Caki2 (cell line): ENCODE measurements at regions not wholly inside any gene's neighbourhood (a gene's known extent, or its start where the extent isn't known, plus 50 kb on each side); places are given as distances from the start of the nearest gene placed in this dataset.
"Not testable (repeated sequence)": the region's sequence is repeated elsewhere in the genome, so short reads cannot be mapped to it uniquely, and the experiment has no call there.

Source experiments
- DNase-seq: peaks from one replicate; pipeline ENCODE4 v3.0.0-alpha.2; 2015; ENCODE audit warnings: low read depth
- in situ Hi-C: cut with HindIII; loops from 2 replicates; pipeline ENCODE4 v1.10.0; 2016; ENCODE audit warnings: low sequenced_read_pairs, low pct_unique_long_range_greater_than_20kb, mixed read lengths

DNA sequence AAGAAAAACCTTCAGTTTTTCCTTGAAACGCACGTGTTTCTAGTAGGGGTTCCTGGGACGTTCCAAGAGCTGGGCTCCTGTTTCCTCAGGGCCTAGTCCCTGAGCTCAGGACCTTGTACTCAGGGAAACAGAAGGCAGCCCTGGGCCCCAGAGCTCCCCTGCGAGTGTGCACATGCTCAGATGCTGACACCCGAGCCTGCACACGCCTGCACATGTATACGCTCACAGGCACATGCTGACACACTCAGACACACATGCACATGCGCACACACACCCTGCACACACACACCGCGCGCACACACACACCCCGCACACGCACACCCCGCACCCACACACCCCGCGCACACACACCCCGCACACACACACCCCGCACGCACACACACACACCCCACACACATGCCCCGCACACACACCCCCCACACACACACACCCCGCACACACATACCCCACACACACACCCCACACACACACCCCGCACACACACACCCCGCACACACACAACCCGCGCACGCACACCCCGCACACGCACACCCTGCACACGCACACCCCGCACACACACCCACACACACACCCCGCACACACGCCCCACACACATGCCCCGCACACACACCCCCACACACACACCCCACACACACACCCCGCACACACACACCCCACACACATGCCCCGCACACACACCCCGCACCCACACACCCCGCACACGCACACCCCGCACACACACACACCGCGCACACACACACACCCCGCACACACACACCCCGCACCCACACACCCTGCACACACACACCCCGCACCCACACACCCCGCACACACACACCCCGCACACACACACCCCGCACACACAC lies 52.2 kb downstream of the CALML3 start:
- in situ Hi-C loops = no loop called here
- DNase-seq = no peak

DNA sequence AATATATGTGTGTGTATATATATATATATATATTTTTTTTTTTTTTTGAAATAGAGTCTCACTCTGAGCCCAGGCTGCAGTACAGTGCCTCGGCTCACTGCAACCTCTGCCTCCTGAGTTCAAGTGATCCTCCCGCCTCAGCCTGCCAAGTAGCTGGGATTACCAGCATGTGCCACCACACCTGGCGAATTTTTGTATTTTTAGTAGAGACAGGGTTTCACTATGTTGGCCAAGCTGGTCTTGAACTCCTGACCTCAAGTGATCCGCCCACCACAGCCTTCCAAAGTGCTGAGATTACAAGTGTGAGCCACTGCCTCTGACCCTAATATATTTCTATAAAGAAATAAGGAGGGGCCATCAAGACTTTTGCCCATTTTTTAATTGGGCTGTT lies 55.3 kb downstream of the CALML3 start:
- in situ Hi-C loops, DNase-seq: not testable (repeated sequence)

DNA sequence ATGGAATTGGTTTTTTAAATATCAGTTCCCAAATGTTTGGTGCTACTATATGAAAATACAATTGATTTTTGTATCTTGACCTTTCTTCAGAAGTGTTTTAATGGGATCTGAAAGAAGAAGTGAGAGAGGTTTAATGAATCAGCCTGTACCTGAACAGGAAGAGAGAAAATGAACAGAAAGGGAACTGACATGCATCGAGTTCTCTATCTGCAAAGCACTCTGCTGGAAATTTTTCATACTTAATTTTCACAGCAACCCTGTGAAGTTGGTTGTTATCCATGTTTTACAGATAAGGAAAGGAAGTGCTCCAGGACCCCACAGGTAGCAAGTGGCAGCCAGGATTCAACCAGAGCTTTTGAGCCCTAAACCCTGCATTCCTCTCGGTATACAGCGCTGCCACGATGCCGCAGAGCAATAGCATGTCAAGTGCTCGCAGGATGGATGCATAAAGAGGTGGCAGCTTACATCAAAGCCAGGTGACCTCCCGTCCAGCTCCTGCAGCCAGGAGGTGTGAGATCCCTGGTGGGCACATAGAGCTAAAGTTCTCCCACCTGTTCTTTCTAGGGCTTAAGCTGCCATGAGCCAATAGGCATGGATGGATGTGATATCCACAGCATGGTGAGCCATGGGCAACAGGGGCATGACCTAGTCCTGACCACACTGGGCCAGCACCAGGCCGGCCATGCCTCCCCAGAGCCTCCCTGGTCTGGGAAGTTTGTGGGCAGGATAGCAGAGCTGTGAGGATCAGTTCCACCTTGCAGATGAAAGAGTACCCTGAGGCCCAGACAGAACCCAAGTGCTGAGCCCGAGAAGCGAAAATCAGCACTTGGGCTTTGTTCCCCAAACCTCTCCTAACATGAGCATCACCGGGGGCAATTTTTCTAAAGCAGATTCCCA lies 57.2 kb downstream of the CALML3 start:
- in situ Hi-C loops = no loop called here
- no peak for DNase-seq

DNA sequence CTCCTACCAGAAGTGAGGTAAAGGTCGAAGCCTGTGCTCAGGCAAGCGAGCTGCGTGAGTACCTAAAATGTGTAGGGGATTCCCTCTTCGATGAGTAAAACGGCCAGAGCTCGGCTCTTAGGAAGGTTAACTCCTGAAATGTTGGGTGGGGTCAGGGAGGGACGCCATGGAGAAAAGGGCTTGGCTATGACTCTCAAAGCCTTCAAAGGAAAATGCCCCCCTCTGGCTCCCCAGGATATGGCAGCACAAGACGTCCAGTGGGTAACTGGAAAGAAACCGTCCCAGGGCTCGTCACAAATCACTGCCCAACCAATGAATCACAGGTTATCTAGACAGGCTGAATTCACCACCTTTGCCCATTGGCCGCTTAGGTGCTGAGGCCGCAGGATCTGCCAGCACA lies 58.0 kb downstream of the CALML3 start:
- in situ Hi-C loops = no loop called here
- peak; percentile 20 for DNase-seq

DNA sequence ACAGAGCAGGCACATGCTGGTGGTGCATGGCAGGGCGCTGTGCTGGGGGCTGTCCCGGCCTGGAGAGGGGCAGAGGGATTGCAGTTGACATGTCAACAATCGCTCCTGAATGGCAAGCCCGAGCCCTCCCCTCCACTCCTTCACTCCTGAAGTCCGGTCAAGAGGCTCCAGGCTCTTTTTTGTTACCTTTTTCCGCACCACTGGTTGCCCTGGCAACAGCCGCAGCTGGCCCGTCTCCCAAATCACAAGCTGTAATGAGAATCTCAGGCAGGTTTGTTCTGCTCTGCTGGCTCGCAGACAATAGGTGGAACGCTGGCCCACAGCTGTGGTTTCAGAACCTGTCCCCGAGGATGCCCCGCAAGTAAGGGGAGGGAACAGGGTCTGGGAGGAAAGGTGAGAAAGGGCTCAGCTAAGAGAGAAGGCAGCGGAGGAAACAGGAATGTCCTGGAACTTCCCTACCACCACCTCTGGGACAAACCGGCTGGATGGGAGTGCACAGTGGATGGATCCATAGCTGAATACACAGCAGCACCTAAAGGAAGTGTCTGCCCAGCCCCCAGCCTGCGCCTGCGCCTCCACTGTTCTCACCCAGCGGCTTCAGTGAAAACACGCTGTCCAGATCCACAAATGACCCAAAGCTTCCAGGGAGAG lies 58.9 kb downstream of the CALML3 start:
- peak; percentile 93 for DNase-seq
- in situ Hi-C loops = no loop called here

DNA sequence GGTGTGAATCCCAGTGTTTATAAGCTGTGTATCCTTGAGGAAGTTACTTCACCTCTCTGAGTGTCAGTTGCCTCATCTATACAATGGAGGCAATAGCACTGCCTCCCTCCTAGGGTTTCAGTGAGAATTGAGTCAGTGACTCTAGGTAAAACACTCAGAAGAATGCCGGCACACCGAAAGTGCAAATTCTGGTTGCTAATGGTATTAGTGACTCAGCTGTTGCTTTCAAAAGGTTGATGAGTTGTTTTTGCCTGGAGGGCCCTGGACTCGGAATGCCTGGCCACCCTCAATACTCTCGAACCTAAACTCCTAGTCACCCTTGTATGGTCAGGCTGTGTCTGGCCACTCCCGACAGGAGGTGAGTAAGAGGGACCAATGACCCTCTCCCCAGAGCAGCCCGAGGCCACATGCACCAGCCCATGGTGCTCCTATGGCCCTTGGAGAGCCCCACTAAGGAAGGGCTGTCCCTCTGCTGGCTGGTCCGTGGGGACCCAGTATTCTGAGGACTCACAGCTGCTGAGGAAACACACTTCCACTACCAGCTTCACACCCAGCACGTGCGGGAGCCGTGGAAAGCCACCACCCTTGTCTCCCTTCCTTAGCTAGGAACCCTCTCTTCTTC lies 60.2 kb downstream of the CALML3 start:
- peak; percentile 85 for DNase-seq
- in situ Hi-C loops = no loop called here

DNA sequence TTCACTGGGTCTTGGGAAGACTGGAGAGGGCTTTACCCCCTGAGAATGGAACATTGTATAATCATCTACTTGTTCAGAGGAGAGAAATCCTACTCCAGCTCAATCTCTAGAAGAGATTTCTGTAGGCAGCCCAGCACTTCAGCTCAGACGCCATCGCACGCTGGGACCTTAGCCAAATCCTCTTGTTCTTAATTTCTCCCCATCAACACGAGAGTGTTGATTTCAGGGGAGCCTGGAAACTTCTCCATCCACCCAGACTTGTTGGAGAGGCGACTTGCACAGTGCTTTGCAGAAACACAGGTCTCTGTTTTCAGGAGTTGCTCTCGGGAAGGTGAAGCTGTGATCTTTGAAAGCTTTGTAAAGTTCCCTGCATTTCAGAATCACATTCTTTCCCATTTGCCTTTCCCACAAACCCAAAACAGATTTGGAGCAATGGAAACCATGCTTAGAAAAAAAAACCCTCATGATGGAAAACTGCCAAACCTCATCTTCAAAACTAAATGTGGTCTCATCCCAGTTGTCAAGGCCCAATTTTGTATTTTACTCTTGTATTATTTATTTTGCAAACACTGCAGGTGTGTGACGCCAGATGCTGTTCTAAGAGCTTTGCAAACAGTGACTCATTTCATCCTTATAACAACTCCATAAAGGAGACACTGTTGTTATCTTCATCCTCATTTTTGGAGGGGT lies 60.9 kb downstream of the CALML3 start:
- in situ Hi-C loops = no loop called here

DNA sequence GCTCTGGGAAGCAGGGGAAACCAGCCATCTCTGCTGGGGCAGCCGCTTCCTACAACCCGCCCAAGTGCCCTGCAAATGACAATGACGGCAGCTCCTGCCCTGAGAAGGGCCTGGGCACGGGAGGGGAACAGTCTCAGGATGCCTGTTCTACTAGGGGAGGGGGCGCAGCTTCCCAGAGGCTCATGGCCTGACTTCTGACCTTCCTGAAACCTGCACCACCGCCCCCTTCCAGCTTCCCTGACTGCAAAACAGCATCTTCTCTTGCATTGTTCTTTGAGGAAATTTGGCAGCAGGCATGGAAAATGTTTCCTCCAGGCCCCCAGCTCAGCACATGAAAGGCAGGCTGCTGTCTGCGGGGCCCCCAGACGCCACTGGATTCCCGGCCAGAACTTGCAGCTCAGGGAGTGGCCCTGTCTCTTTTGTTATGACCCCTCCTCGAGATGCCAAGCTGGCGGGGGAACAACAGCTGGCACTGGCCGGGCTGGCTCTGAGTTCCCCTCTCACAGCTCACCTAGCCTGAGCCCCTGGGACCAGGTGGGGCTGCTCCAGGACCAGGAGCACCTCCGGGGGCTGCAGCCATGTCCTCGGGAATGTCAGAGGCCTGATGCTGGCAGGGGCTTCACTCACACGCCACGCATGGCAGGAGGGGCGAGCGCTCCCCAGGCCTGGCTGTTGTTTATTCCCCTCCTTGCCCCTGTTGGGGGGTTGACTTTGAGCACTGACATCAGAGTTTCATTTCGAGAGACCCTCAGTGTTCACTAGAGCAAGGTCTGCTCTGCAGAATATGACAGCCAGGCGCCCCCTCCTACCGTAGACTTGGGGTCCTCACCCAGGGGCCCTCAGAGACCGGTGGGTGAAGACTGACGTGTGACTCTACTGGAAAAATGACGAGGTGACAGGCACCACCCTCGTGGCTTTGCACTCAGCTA lies 62.7 kb downstream of the CALML3 start:
- in situ Hi-C loops = no loop called here
- DNase-seq = no peak

More for the DNA sequence above, 60.9 kb downstream of the CALML3 start:
- no peak for DNase-seq

DNA sequence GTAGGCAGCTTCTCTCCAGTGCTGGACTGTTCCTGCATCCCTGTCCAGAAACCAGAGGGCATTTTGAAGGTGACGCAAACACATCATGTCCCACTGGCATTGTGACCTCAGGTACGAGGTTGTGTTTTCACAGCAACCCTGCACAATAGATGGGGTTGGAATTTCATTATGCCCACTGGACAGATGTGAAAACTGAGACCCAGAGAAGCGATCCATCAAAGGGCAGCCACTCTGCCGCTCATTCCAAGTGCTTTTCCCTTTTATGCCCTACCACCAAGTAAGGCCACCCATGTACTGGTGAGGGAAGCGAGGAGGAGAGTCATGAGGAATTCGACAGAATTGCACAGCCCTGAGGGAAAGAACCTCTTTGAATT lies 63.3 kb downstream of the CALML3 start:
- DNase-seq = no peak
- in situ Hi-C loops = no loop called here

DNA sequence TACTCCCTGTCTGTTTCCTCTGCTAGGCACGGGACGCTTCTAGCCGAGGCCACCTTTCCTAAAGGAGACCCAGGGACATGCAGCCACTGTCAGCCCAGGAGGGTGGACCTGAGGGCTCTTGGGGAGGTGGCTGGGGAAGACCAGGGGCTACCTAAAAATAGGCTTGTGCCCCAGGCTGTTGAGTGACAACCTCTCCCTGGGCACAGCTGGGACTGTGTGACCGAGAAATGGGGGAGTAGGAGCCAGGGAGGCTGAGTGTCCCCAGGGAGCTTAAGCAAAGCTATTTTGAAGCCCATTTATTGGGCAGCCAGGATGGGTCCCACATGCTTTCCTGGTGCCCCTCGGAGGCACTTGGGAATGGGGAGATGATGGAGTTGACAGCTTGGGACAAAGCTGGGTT lies 63.8 kb downstream of the CALML3 start:
- in situ Hi-C loops = no loop called here
- no peak for DNase-seq
